IMR-90 (cell line): ENCODE measurements at regions not wholly inside any gene's neighbourhood (a gene's known extent, or its start where the extent isn't known, plus 50 kb on each side); places are given as distances from the start of the nearest gene placed in this dataset.

Source experiments
- ATAC-seq: fragments of 200-7000 bp; cut with Tn5 transposase; 2 replicates; pipeline ENCODE4 v1.9.1; 2020; ENCODE audit warnings: low read depth, mild to moderate bottlenecking, moderate library complexity
- BruUV-seq: library from RNA; stranded (reverse); fragments of 400-500 nt; replicated peaks from 2 replicates; lab custom pipeline; 2021; lab: Mats Ljungman, UMichigan
- CTCF ChIA-PET: fragments of 300-600 bp; formaldehyde crosslinking; extraction: SDS; loops from one replicate; lab custom pipeline; 2021; ENCODE audit warnings: antibody characterized with exemption; lab: Yijun Ruan, JAX
- POLR2A ChIA-PET: fragments of 300-600 bp; sonication (Branson Sonifier 250); formaldehyde crosslinking; loops from one replicate; lab custom pipeline; 2022; ENCODE audit warnings: antibody characterized with exemption; ENCODE audit not compliant: unreplicated experiment; lab: Charles Lee
- DNase-seq: peaks from one replicate; pipeline ENCODE4 v3.0.0; 2013
- H2AFZ ChIP-seq: replicated peaks from 2 replicates; pipeline ENCODE3; 2013; ENCODE audit warnings: low read length, mild to moderate bottlenecking; ENCODE audit not compliant: poor library complexity
- H2AK5ac ChIP-seq: 2 replicates; pipeline ENCODE4 v1.6.1; 2013; ENCODE audit warnings: low read depth, low read length, inconsistent platforms
- H2AK9ac ChIP-seq: replicated peaks from 2 replicates; pipeline ENCODE3; 2013; ENCODE audit warnings: mild to moderate bottlenecking, low read depth, low read length, moderate library complexity; ENCODE audit not compliant: poor library complexity
- H2BK120ac ChIP-seq: 2 replicates; pipeline ENCODE4 v1.6.1; 2013; ENCODE audit warnings: low read depth, low read length, inconsistent platforms
- H2BK15ac ChIP-seq: 3 replicates; pipeline ENCODE4 v1.6.1; 2013; ENCODE audit warnings: low read depth, low read length, inconsistent platforms
- H2BK20ac ChIP-seq: 2 replicates; pipeline ENCODE4 v1.6.1; 2013; ENCODE audit warnings: low read depth, mild to moderate bottlenecking, inconsistent platforms, low read length, moderate library complexity
- H2BK5ac ChIP-seq: 2 replicates; pipeline ENCODE4 v1.6.1; 2013; ENCODE audit warnings: mild to moderate bottlenecking, low read depth, low read length, inconsistent platforms; ENCODE audit not compliant: poor library complexity, severe bottlenecking
- H3K14ac ChIP-seq: replicated peaks from 2 replicates; pipeline ENCODE4 v1.6.1; 2013; ENCODE audit warnings: low read depth, low read length, inconsistent platforms
- H3K18ac ChIP-seq: 2 replicates; pipeline ENCODE4 v1.6.1; 2013; ENCODE audit warnings: low read depth, low read length, control low read depth
- H3K23ac ChIP-seq: 2 replicates; pipeline ENCODE4 v1.6.1; 2013; ENCODE audit warnings: low read depth, low read length, inconsistent platforms
- H3K27ac ChIP-seq: 2 replicates; pipeline ENCODE4 v1.5.1; 2013; ENCODE audit warnings: mild to moderate bottlenecking, control low read depth, low read length; ENCODE audit not compliant: insufficient read depth
- H3K27me3 ChIP-seq: 2 replicates; pipeline ENCODE4 v1.6.1; 2013; ENCODE audit warnings: low read length; ENCODE audit not compliant: control insufficient read depth, insufficient read depth
- H3K36me3 ChIP-seq: 2 replicates; pipeline ENCODE4 v1.6.1; 2013; ENCODE audit warnings: low read length, mixed read lengths; ENCODE audit not compliant: control insufficient read depth, insufficient read depth
- H3K4ac ChIP-seq: 2 replicates; pipeline ENCODE4 v1.6.1; 2013; ENCODE audit warnings: low read depth, low read length, inconsistent platforms
- H3K4me1 ChIP-seq: 2 replicates; pipeline ENCODE4 v1.6.1; 2013; ENCODE audit warnings: low read length, mixed read lengths; ENCODE audit not compliant: control insufficient read depth, insufficient read depth
- H3K4me2 ChIP-seq: 2 replicates; pipeline ENCODE4 v1.6.1; 2013; ENCODE audit warnings: low read depth, mild to moderate bottlenecking, control low read depth, low read length, moderate library complexity
- H3K4me3 ChIP-seq: 2 replicates; pipeline ENCODE4 v1.5.1; 2013; ENCODE audit warnings: low read depth, mild to moderate bottlenecking, control low read depth, low read length, moderate library complexity; ENCODE audit not compliant: insufficient read depth
- H3K56ac ChIP-seq: 2 replicates; pipeline ENCODE4 v1.6.1; 2013; ENCODE audit warnings: low read length, inconsistent platforms; ENCODE audit not compliant: insufficient read depth; ENCODE audit errors: extremely low read depth
- H3K79me1 ChIP-seq, 2 experiments: 2 replicates each; pipeline ENCODE4 v1.6.1; 2013; ENCODE audit warnings: low read length in 2 of 2, inconsistent platforms in 1 of 2, low read depth in 1 of 2
- H3K9ac ChIP-seq: 2 replicates; pipeline ENCODE4 v1.6.1; 2013; ENCODE audit warnings: low read depth, low read length, control low read depth
- H3K9me1 ChIP-seq: 2 replicates; pipeline ENCODE4 v1.6.1; 2013; ENCODE audit warnings: low read length, inconsistent platforms; ENCODE audit not compliant: insufficient read depth
- H3K9me3 ChIP-seq: 2 replicates; pipeline ENCODE4 v1.6.1; 2013; ENCODE audit warnings: low read length; ENCODE audit not compliant: control insufficient read depth, insufficient read depth
- H4K20me1 ChIP-seq: 2 replicates; pipeline ENCODE4 v1.6.1; 2013; ENCODE audit warnings: low read length, inconsistent platforms; ENCODE audit not compliant: insufficient read depth
- H4K5ac ChIP-seq: 2 replicates; pipeline ENCODE4 v1.6.1; 2013; ENCODE audit warnings: mild to moderate bottlenecking, low read depth, low read length, control low read depth
- H4K8ac ChIP-seq, 2 experiments: 2 replicates each; pipeline ENCODE4 v1.6.1; 2013; ENCODE audit warnings: low read depth in 2 of 2, low read length in 2 of 2, control low read depth in 1 of 2, inconsistent platforms in 1 of 2
- H4K91ac ChIP-seq: 2 replicates; pipeline ENCODE4 v1.6.1; 2013; ENCODE audit warnings: low read depth, low read length, inconsistent platforms; ENCODE audit not compliant: insufficient read depth
- BHLHE40 ChIP-seq: fragments of 150-350 bp; IDR thresholded peaks from 2 replicates; pipeline ENCODE4 v1.6.1; 2016; ENCODE audit warnings: mild to moderate bottlenecking, low read depth, low read length
- CEBPB ChIP-seq: IDR thresholded peaks from 2 replicates; pipeline ENCODE4 v1.6.1; 2012; ENCODE audit warnings: low read depth, low read length, improper control_type of control experiment
- CHD1 ChIP-seq: IDR thresholded peaks from 2 replicates; pipeline ENCODE4 v1.6.1; 2012; ENCODE audit warnings: low read depth, low read length, improper control_type of control experiment
- CTCF ChIP-seq: conservative IDR thresholded peaks from 2 replicates; pipeline ENCODE4 v1.5.1; 2012; ENCODE audit warnings: mild to moderate bottlenecking, low read depth, low read length, improper control_type of control experiment
- FOS ChIP-seq: fragments of 150-350 bp; IDR thresholded peaks from 2 replicates; pipeline ENCODE4 v1.6.1; 2016; ENCODE audit warnings: low read depth, low read length
- MAZ ChIP-seq: IDR thresholded peaks from 2 replicates; pipeline ENCODE4 v1.6.1; 2012; ENCODE audit warnings: low read depth, mild to moderate bottlenecking, low read length, improper control_type of control experiment, moderate library complexity, borderline replicate concordance
- MXI1 ChIP-seq: IDR thresholded peaks from 2 replicates; pipeline ENCODE4 v1.6.1; 2012; ENCODE audit warnings: low read depth, mild to moderate bottlenecking, low read length, moderate library complexity, borderline replicate concordance
- NFE2L2 ChIP-seq: fragments of 150-350 bp; IDR thresholded peaks from 2 replicates; pipeline ENCODE4 v1.6.1; 2016; ENCODE audit warnings: low read depth, mild to moderate bottlenecking, low read length
- POLR2A ChIP-seq: IDR thresholded peaks from 2 replicates; pipeline ENCODE4 v1.6.1; 2012; ENCODE audit warnings: mild to moderate bottlenecking, low read depth, low read length
- RAD21 ChIP-seq: IDR thresholded peaks from 2 replicates; pipeline ENCODE4 v1.6.1; 2012; ENCODE audit warnings: low read length, improper control_type of control experiment
- RCOR1 ChIP-seq: IDR thresholded peaks from 2 replicates; pipeline ENCODE4 v1.6.1; 2012; ENCODE audit warnings: mild to moderate bottlenecking, low read length, improper control_type of control experiment; ENCODE audit not compliant: insufficient replicate concordance
- RFX5 ChIP-seq: IDR thresholded peaks from 2 replicates; pipeline ENCODE4 v1.8.0; 2012; ENCODE audit warnings: low read depth, mild to moderate bottlenecking, low read length, moderate library complexity
- SMC3 ChIP-seq: fragments of 150-350 bp; IDR thresholded peaks from 2 replicates; pipeline ENCODE4 v1.6.1; 2016; ENCODE audit warnings: low read depth, mild to moderate bottlenecking, antibody characterized with exemption, low read length, moderate library complexity
- WGBS, 2 experiments: methylation state at CpG; one replicate each; pipeline versions ENCODE4 v1.1.5 to v1.1.7; 2013; ENCODE audit warnings: missing lambda C conversion rate in 2 of 2; ENCODE audit not compliant: insufficient read length in 1 of 2; ENCODE audit errors: extremely low coverage in 2 of 2; 5-methylcytosine and 5-hydroxymethylcytosine counted together
- dilution Hi-C: fragments of 300-500 bp; cut with HindIII; formaldehyde crosslinking; loops from one replicate; pipeline ENCODE4 v1.14.3; 2018; ENCODE audit warnings: low sequenced_read_pairs; ENCODE audit not compliant: unreplicated experiment
- in situ Hi-C: fragments of 300-500 bp; cut with MboI; formaldehyde crosslinking; loops from 3 replicates; pipeline ENCODE4 v1.14.3; 2019; ENCODE audit warnings: low sequenced_read_pairs, inconsistent platforms, mixed read lengths
- intact Hi-C: fragments of 100-400 bp; cut with micrococcal nuclease; formaldehyde crosslinking; loops from 2 replicates; pipeline ENCODE4 v1.10.0; 2022
- TF ChIP-seq, protein P1 (sequence below): fragments of 150-350 bp; IDR thresholded peaks from 2 replicates; pipeline ENCODE4 v1.6.1; 2016; ENCODE audit warnings: low read depth, mild to moderate bottlenecking, low read length, moderate library complexity, borderline replicate concordance
- TF ChIP-seq, protein P2 (sequence below): fragments of 150-350 bp; IDR thresholded peaks from 2 replicates; pipeline ENCODE4 v1.6.1; 2017; ENCODE audit warnings: mild to moderate bottlenecking, antibody characterized with exemption, low read length, low read depth

- Histone ChIP-seq H2BK5ac (no peak overlapping the region), H3K4ac (no peak overlapping the region), H2AK5ac (no peak overlapping the region), H2AK9ac (no peak overlapping the region), H4K20me1 (no peaks in the 10 kb centered on the region), H3K4me3 (no peak overlapping the region), H3K14ac (no peak overlapping the region), H3K18ac (no peak overlapping the region), H3K56ac (no peak overlapping the region), H3K23ac (no peak overlapping the region), H4K8ac (no peak overlapping the region), H3K27me3 (no peaks in the 10 kb centered on the region), H3K9ac (no peak overlapping the region), H3K79me1 (no peaks in the 10 kb centered on the region), H3K9me1 (no peaks in the 10 kb centered on the region), H3K27ac (no peak overlapping the region), H4K5ac (no peak overlapping the region), H2BK20ac (no peak overlapping the region), H3K4me1 (no peaks in the 10 kb centered on the region), H4K91ac (no peak overlapping the region), H3K36me3 (no peaks in the 10 kb centered on the region), H2AFZ (no peak overlapping the region), H2BK15ac (no peak overlapping the region), H2BK120ac (no peak overlapping the region), H3K4me2 (no peak overlapping the region), H3K9me3 (peaks cover 48% of the 10 kb centered on the region)
- DNase-seq (no peak), ATAC-seq (no peak)
- CTCF ChIA-PET: no interaction called here
- dilution Hi-C loops: no loop called here
- BruUV-seq: no TSS peak
- no CpG with 5 or more reads among the region's 10 CpGs for WGBS, 2 experiments
- no peak for TF ChIP-seq MAZ
- TF ChIP-seq NFE2L2: no peak
- no peak for TF ChIP-seq BHLHE40
- no peak for TF ChIP-seq CTCF
- TF ChIP-seq CHD1: no peak
- TF ChIP-seq, protein P1, sequence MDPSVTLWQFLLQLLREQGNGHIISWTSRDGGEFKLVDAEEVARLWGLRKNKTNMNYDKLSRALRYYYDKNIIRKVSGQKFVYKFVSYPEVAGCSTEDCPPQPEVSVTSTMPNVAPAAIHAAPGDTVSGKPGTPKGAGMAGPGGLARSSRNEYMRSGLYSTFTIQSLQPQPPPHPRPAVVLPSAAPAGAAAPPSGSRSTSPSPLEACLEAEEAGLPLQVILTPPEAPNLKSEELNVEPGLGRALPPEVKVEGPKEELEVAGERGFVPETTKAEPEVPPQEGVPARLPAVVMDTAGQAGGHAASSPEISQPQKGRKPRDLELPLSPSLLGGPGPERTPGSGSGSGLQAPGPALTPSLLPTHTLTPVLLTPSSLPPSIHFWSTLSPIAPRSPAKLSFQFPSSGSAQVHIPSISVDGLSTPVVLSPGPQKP: no peak
- TF ChIP-seq RFX5: no peak
- no peak for TF ChIP-seq CEBPB
- TF ChIP-seq FOS: no peak
- TF ChIP-seq MXI1: no peak
- no peak for TF ChIP-seq POLR2A
- no peak for TF ChIP-seq RAD21
- no peak for TF ChIP-seq RCOR1
- TF ChIP-seq SMC3: no peak
- TF ChIP-seq, protein P2, sequence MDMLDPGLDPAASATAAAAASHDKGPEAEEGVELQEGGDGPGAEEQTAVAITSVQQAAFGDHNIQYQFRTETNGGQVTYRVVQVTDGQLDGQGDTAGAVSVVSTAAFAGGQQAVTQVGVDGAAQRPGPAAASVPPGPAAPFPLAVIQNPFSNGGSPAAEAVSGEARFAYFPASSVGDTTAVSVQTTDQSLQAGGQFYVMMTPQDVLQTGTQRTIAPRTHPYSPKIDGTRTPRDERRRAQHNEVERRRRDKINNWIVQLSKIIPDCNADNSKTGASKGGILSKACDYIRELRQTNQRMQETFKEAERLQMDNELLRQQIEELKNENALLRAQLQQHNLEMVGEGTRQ: no peak
- POLR2A ChIA-PET: no interaction called here
- intact Hi-C loops: no loop called here
- in situ Hi-C loops: no loop called here
Measured at GRCh38 chr6:167471548-167471930, 146.7 kb downstream of the TTLL2 start.
